GM19324 (cell line): ENCODE measurements at regions not wholly inside any gene's neighbourhood (a gene's known extent, or its start where the extent isn't known, plus 50 kb on each side); places are given as distances from the start of the nearest gene placed in this dataset.

ENCODE experiments used
- ATAC-seq: cut with Tn5 transposase; IDR thresholded peaks from one replicate; pipeline ENCODE4 v1.9.1; 2021; ENCODE audit warnings: mild to moderate bottlenecking, moderate library complexity; ENCODE audit not compliant: unreplicated experiment, low FRiP score

DNA sequence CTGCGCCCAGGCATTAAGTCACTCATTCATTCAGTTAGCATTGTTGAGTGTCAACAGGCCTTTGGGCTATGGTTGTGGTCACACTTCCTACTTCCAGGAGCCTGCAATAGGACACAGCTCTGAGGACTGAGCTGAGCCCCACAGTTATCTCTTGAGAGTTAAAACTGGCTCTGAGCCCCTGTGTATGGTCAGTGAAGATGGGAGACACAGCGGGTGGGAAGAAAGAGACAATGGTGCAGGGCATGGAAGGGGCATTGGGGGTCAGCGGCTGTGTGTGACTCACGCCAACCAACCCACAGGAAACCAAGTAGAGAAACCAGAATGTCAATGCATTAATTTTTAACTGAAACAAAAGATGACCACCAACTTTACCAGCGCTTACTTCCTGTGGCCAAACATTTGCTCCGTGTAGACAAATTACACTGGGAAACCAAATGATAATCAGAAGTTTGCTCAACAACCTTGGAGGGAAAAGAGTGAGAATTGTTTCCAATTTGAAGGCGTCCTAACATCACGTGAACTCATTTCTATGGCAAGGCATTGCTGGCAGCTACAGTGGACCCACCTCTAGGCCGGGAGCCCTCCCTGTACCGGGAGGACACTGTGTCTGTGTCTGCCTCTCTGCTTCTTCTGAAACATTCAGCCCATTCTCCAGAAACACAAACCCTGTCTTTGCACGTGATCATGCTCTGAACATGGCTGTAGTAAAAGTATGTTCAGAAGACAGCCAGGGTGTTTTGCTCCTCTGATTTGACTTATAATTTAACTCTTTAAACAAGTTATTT lies 212.0 kb upstream of the ID2 start:
- no peak for ATAC-seq

DNA sequence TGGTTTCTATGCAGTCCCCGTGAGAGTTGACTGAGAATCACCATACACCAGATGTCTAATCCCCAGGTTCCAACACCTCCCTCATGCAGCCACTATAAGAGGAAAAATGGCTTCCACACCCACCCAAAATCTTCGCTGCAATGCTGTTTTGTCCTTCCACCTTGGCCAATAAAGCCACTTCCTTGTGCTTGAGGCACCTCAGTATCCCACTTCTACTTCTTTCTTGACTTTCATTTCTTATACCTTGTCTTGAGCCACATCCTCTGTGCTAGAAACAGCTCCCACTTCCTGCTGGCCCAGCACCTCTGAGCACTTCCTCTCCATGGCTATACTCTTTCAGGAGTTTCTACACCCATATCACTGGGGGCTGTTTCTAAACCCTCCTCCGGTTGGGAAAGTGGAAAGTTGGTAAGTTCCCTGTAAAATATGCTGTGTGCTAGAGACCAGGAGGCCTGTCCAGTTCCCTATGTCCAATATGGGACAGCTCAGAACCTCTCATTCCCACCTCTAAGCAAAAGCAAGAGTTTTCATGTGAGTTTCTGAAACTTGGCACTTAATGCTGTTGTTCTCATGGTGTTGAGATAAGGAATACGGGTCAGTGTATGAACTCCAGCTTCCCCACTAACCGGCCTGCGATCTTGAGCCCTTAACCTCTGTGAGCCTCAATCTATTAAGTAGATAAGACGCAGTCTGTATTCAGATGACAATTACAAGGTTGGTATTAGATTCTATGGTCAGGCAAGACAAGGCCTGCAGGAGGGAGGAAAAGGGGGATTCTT lies 209.1 kb upstream of the ID2 start:
- no peak for ATAC-seq

DNA sequence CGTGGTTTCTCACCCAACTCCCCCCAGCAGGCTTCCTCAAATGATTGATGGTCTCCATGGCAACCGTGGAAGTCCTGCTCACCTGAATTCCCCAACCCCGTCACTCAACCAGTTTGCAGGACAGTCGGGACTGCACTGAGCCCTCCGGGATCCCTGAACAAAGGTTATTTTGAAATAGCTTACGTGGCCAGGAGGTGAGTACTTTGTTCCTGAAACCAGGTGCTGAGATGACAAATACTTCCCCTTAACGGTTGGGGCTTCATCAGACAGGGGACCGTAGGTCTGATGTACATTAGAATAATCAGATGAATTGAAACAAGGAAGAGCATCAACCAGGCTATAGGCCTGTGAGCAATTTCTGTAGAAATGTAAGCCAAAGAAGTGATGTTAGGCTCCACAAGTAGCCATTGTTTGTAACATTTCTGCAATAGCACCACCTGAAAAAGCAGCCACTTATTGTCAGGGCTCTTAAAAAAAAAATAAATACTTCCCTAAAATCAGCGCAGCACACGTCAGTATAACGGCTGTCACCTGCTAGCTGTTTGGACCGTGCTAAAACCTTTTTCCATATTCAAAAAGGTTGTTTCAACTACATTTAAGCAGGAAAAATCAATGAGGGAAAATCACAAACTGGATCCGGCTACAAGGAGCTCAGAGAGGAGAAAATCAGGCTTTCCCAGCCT lies 206.4 kb upstream of the ID2 start:
- no peak for ATAC-seq

DNA sequence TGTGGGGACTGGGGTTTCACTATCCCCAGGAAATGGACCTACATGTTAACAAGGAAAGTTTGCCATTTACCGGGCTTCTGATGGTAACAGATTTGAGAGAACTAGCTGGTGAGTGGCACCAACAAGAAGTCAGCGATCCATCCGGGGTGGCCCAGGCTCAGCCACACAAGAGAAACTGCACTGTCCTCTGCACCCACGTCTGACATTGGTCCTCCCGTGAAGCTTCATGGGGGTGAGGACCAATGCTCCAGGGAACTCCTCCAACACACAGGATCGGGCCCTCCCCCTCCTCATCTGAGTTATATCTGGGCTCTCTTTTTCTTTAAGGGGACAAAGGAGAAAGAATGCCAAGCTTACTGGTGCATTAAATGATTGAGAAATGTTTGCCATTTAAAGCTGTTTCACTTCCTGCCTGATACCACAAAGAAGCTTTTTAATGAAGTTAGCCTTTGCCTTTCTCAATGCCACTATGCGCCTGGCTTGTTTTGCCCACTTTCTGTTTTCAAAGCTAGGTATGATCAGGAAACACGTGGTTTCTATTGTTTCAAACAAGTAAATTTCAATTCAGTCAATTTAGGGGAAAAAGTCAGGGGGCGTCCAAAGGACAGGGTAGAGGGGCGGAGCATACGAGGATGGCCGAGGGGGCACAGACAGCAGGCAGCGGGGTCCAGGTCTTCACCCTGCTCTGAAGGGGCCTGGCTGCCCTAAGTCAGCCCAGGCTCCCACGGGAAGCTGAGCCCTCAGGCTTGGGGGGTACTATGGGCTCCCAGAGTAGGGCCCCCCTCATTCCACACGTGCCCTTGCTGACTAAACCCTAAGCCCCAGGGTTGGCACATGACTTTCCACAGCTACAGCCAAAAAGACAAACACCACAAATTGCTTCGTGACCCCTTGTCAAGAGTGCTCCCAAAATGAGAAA lies 204.0 kb upstream of the ID2 start:
- peak; percentile 65 for ATAC-seq

DNA sequence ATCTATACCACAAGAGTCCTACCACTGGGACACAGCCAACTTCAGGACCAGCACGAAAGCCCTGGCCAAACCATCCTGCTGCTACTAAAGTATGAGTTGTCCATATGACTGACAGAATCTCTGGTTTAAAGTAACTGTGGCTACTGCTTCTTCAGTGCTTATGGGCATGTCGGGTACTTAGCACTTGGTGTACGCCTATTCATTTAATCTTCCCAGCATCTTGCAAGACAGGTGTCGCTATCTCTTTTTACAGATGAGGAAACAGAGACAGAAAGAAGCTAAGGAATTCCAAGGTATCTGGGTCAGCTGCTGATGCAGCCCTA lies 203.4 kb upstream of the ID2 start:
- no peak for ATAC-seq

DNA sequence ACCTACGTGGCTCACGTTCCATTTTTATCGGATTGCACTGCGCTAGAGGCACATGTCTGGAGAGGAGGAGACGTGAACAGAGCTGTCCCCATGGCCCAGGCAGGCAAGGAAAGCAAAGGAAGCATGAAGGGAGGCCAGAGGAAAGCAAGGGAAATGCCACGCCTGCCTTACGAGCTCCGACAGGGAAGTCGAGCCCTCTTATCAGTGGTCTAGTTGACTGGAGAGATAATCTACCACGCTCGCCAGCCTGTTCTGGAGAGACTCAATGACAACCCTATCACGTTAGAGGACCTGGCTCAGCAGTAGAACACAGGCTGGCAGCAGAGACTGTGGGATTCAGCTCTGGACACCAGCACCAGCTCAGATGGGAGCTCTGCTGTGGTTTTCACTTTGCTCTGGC lies 202.6 kb upstream of the ID2 start:
- no peak for ATAC-seq

DNA sequence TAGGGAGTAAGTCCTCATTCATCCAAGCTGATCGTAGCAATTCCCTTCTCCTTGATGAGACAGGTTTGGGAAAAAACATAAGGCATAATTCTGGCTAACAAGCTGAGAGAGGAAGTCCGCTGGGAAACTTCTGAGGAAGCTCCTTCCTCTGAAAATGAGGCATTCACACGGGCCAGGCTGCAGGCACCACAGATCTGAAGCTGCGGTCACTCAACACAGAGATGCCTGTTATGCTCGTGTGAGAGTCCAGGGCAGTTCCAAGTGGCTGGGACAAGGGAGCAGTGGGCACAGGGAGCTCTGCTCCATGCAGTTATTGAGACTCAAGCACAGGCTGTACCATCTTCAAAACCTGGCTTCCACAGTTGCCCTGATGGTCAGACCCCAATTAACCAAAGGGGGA lies 200.9 kb upstream of the ID2 start:
- ATAC-seq, result no peak

DNA sequence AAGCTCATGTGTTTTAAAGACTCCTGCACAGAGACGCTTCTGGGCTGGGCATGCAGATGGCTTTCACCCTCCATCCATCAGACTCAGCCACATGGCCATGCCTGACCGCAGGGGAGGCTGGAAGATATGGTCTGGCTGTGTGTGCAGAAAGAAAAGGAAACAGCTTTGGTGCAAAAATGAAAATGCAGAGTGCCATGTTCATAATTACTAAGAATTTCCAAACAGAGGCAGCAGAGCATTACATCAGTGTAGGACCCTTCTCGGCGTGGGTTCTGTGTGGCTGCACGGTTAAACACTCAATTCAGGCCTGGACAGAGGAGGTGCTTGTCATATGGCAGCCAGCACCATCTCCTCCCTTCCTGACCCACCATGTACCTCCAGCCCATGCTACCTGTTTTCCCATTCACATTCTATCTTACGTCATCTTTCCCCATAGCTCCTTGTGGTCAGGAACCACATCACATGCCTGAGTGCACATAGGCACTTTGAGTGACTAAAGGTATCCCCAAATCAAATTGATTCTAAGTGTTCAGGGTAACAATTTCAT lies 200.3 kb upstream of the ID2 start:
- peak; percentile 57 for ATAC-seq

DNA sequence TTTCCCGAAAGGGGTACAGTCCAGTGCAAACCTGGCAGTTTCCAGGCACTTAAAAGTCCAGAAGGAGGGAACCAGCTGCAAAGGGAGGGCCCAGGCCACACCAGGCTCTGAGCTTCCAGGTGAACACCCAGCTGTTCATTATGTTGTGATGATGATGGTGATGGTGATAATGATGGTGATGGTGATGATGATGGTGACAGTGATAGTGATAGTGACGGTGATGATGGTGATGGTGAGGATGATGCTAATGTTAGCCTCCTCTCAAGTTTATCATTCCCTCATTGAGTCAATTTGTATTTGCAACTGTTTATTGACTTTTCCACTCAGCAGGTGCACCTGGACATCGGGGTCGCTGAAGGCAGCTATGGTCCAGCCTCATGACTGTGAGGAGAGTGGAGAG lies 199.4 kb upstream of the ID2 start:
- no peak for ATAC-seq

DNA sequence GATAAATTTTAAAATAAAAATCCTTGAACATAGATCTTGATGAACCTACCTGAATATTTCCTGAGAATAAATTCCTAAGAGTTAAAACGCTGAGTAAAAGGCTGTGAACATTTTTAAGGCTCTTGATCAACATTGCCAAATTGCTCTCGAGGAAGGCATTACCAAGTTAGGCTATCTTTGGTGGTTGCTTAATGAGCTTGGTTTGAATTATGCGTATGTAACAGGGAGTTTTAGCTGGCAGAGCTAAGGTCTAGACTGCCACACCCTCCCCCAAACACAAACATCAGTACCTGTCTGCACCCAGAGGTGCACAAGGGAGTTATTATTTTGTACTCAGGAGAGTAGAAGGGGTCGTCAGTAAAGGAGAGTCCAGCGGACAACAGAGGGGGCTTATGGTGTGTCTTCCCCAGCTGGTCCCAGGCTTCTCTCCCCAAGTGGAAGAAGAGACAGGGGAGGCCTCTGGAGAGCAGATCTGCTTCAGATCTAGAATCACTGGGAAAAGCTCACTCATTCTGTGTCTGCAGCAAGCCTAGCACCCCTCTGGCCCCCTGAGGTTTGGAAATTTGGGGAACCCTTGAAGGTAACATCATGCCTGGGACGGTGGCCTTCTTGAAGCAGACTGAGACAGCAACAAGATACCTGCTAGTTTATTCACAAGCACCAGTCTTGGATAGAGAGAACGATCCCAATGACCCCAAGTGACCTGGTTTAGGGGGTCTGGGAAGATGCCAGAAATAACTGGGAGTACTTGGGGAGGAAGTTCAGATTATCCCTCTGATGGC lies 197.2 kb upstream of the ID2 start:
- ATAC-seq, result no peak

DNA sequence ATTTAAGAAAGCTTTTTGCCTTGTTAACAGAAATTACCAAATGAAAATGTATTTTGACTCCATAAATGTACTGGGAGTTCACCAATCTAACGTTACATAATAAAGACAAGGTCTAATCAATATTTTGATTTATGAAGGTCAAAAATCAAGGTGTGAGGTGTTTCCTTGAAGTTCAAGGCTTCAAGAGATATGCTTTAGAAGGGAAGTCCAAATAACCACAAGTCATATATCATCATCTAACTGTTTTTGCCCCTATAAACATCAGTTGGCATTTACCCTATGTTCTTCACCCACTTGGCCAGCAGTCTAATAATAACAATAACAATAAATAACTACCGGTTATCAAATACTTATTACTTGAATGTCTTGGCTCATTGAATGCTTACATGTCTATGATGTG lies 196.1 kb upstream of the ID2 start:
- ATAC-seq, result no peak

DNA sequence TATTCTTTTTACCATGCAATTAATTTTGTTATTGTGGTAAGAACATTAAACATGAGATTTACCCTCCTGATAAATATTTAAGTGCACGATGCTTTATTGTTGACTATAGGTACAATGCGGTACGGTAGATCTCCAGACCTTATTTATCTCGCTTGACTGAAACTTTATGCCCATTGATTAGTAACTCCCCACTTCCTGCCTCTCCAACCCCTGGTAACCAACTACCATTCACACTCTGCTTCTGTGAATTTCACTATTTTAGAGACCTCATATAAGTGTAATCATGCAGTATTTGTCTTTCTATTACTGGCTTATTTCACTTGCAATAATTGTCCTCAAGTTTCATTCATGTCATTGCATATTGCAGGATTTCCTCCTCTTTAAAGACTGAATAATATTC lies 195.7 kb upstream of the ID2 start:
- no peak for ATAC-seq

DNA sequence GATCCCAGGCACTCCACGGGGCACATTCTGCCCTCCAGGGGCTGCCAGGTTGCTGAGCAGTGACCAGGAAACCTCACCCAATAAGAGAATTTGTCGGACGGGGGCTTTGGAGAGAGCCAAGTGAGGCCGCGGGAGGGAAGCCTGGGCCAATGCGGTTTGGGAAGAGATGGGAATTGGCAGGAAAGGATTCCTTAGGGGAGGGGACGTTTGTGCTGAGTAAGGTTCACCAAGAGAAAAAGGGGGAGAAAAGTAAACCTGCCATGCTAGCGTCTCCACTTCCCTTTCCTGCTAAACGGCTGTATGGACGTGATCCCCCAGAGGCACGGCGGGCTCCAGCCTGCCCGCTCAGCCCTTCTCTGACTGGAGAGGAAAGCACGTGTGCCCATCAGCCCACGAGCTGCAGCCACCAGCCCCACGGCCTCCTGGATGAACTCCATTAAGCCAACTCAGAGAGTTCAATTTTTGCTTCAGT lies 194.4 kb upstream of the ID2 start:
- ATAC-seq, result peak; percentile 25

DNA sequence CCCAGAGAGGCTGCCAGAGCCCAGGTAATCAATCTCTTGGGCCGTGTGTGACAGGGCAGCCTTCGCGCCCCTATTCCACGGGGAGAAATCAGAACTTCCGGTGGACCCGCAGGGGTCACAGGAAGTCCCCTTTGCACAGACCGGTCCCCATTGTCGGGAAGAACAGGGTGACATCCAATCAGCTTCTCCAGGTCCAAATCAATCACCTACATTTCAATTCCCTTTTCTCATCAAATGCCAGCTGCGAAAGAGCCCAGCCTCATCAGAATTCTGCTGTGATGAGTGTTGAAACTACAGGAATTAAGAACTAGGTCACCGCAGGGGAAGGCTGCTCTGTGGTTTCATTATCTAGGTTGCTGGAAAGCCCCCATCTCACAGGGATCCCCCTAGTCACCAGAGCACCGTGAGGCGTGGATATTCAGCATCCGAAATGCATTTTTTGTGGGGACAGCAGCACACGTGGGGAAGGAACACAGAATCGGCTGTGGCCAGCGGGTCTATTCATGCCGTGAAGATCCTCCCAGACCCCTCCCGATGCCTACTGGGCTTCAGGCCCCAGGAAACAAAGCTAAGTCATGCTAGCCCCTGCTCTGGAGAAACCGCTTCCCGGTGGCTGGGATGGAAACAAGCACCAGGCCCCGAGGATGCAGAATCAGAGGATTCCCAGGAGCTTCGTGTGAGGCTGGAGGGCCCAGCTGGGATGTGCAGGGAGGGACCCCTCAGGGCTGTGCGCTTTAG lies 193.7 kb upstream of the ID2 start:
- ATAC-seq, result peak; percentile 61

DNA sequence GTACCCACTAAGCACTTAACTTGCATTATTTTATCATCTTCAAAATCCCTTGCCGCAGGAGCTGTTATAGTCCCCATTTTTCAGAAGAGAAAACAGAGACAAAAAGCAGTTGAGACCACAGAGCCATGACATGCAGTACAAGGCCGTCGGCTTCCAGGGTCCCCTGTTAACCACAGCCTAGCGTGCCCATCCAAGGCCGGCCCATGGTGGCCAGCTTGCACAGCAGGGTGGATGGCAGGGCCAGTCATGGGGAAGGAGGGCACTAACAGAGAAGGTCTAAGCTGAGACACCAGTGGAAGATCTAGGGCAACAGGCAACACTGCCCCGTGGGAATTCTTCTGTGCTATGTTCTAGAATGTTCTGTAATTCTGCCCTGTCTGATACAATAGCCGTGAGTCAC lies 192.6 kb upstream of the ID2 start:
- no peak for ATAC-seq

DNA sequence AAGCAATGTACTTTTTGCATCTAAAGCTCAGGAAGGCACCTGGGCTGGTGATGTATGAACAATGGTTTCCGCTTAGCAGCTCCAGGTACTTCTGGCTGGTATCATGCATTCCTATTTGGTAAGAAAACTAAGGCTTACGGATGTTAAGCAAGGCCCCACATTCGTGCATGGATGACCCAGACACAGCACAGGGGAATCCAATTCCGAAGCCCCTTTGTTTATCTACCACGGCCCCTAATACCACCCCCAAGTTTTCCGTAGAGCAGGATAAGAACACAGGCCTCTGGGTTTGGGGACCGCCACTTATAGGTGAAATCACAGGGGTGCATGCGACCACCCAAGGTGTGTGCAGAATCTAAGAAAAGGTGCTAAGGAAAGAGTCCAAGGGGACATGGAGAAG lies 192.1 kb upstream of the ID2 start:
- no peak for ATAC-seq

DNA sequence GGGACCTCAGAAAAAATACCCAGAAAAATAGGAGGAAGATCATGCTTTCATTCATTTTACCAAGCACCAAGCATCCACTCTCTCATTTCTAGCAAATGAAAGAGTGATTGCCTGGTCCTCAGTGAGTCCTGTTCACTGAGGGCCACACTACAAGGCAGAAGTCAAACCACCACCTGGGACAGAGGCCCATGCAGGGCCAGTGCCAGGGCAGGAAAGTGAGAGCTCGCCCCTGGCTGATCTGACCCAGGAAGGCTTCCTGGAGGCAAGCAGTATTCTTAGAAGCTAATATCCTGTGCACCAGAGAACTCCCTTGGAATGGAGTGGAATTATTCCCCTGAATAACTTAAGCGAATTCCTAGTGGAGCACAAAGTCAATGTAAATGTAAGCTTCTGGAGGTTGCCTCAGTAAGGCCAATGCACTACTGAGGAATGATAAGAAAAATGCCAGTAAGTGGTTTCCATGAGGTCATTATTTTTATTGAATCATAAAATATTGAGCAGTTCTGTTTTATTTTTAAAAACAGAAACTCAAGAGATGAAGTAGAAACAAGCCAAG lies 191.6 kb upstream of the ID2 start:
- ATAC-seq, result no peak

DNA sequence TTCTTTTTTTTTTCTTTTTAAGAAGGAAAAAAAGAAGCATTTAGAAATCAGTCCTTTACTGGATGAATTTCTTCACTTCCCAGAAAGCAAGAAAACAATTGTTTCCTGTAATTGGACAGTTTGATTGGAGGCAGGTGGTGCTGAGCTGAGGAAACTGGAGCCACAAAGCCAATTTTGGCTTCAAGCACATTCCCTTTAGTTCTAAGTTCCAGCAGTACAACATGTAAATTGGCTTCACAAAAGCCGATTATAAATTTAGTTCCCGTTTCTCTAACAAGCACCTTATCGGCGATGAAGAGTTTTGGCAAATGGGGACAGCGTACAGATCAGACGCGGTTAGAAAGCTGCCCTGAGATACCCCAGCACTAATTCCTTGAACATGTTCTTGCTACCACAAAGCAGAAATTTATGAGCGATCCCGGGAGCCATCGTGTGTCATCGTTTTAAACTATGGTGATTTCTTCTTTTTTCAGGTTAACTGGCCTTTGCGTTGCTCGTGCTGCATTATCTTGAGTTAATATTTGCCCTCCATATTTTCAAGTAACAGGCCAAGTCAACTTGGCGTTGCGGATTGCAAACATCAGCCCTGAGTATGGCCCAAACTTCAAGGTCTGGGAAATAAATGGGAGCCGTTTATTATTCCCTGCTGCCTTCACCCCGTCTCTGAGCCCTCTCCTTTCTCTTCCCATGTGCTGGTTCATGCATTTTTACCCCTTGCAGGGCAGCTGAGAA lies 190.4 kb upstream of the ID2 start:
- no peak for ATAC-seq
